ENCODE measurements at regions not wholly inside any gene's neighbourhood (a gene's known extent, or its start where the extent isn't known, plus 50 kb on each side); places are given as distances from the start of the nearest gene placed in this dataset.
"Not testable (repeated sequence)": the region's sequence is repeated elsewhere in the genome, so short reads cannot be mapped to it uniquely, and the experiment has no call there.

- H3K4me3 ChIP-seq (ENCODE audit: control insufficient read depth, low read depth, low read length): no peak overlapping the region
- no peak for TF ChIP-seq CTCF (IDR thresholded peaks at IDR 0.05; ENCODE audit: control insufficient read depth, insufficient read depth, low read depth, low read length, missing control alignments)
- DNase-seq (ENCODE audit: low read depth): no peak
Measured at GRCh38 chr19:31535691-31536460, 186.6 kb upstream of the TSHZ3 start.

- DNase-seq (ENCODE audit: low read depth): no peak
- TF ChIP-seq CTCF (IDR thresholded peaks at IDR 0.05; ENCODE audit: control insufficient read depth, insufficient read depth, low read depth, low read length, missing control alignments): no peak
- H3K4me3 ChIP-seq (ENCODE audit: control insufficient read depth, low read depth, low read length): no peak overlapping the region
Measured at GRCh38 chr19:31537136-31537535, 187.9 kb upstream of the TSHZ3 start.

- H3K4me3 ChIP-seq (ENCODE audit: control insufficient read depth, low read depth, low read length); DNase-seq (ENCODE audit: low read depth): not testable (repeated sequence)
Measured at GRCh38 chr19:31537902-31538301, 188.7 kb upstream of the TSHZ3 start.

- no peak for DNase-seq (ENCODE audit: low read depth)
- TF ChIP-seq CTCF (IDR thresholded peaks at IDR 0.05; ENCODE audit: control insufficient read depth, insufficient read depth, low read depth, low read length, missing control alignments): no peak
- no peak overlapping the region for H3K4me3 ChIP-seq (ENCODE audit: control insufficient read depth, low read depth, low read length)
Measured at GRCh38 chr19:31538879-31539278, 189.6 kb upstream of the TSHZ3 start.

- DNase-seq (ENCODE audit: low read depth): no peak
- TF ChIP-seq CTCF (IDR thresholded peaks at IDR 0.05; ENCODE audit: control insufficient read depth, insufficient read depth, low read depth, low read length, missing control alignments): no peak
- H3K4me3 ChIP-seq (ENCODE audit: control insufficient read depth, low read depth, low read length): no peak overlapping the region
Measured at GRCh38 chr19:31539386-31539785, 190.2 kb upstream of the TSHZ3 start.

GRCh38 chr19:31541396-31541795 is 192.2 kb upstream of the TSHZ3 start:
- H3K4me3 ChIP-seq (ENCODE audit: control insufficient read depth, low read depth, low read length): no peak overlapping the region
- no peak for TF ChIP-seq CTCF (IDR thresholded peaks at IDR 0.05; ENCODE audit: control insufficient read depth, insufficient read depth, low read depth, low read length, missing control alignments)
- no peak for DNase-seq (ENCODE audit: low read depth)

- no peak overlapping the region for H3K4me3 ChIP-seq (ENCODE audit: control insufficient read depth, low read depth, low read length)
- no peak for TF ChIP-seq CTCF (IDR thresholded peaks at IDR 0.05; ENCODE audit: control insufficient read depth, insufficient read depth, low read depth, low read length, missing control alignments)
- no peak for DNase-seq (ENCODE audit: low read depth)
Measured at GRCh38 chr19:31543456-31543855, 194.2 kb upstream of the TSHZ3 start.

Measured in AG09309 (cell line).